Adrenal gland (tissue), 9 donors: ENCODE measurements at regions not wholly inside any gene's neighbourhood (a gene's known extent, or its start where the extent isn't known, plus 50 kb on each side); places are given as distances from the start of the nearest gene placed in this dataset.
"Not testable (repeated sequence)": the region's sequence is repeated elsewhere in the genome, so short reads cannot be mapped to it uniquely, and the experiment has no call there.

Experiments used
- DNase-seq, 7 donors: peaks; one replicate each; pipeline ENCODE4 v3.0.0-alpha.2; 2019 to 2020
- H3K27ac ChIP-seq, 5 donors: fragments of 200-600 bp; sonication (generic) in 4 of 5; 1 replicate in 3 of 5; 2 replicates in 2 of 5; pipeline versions ENCODE4 v1.5.1 to v1.8.0; 2016 to 2020; ENCODE audit warnings: mild to moderate bottlenecking in 1 of 5
- H3K27me3 ChIP-seq: fragments of 200-600 bp; 2 replicates; pipeline ENCODE4 v1.8.0; 2021
- H3K36me3 ChIP-seq, 2 donors: fragments of 200-600 bp; replicated peaks in 1 of 2; 1 replicate in 1 of 2; 2 replicates in 1 of 2; pipeline versions ENCODE4 v1.5.1 to v1.8.0; 2018 to 2022
- H3K4me1 ChIP-seq, 2 donors: fragments of 200-600 bp; replicated peaks in 1 of 2; 1 replicate in 1 of 2; 2 replicates in 1 of 2; pipeline versions ENCODE4 v1.5.1 to v1.8.0; 2018 to 2021
- H3K4me3 ChIP-seq, 4 donors: fragments of 200-600 bp; sonication (generic) in 3 of 4; one replicate each; pipeline ENCODE4 v1.5.1; 2016 to 2018
- H3K9me3 ChIP-seq, 3 donors: fragments of 200-600 bp; sonication (generic) in 1 of 3; replicated peaks in 1 of 3; 1 replicate in 2 of 3; 2 replicates in 1 of 3; pipeline versions ENCODE4 v1.5.1 to v1.8.0; 2016 to 2021
- CTCF ChIP-seq, 6 experiments: fragments of 450-650 bp in 4 of 6; fragments of 200-600 bp in 2 of 6; sonication (generic) in 1 of 6; IDR thresholded peaks; 1 replicate in 5 of 6; 2 replicates in 1 of 6; pipeline versions ENCODE4 v1.5.1 to v1.8.0; 2016 to 2021; ENCODE audit warnings: antibody characterized with exemption in 6 of 6, mild to moderate bottlenecking in 2 of 6, moderate library complexity in 1 of 6
- POLR2A ChIP-seq, 2 donors: fragments of 450-650 bp; IDR thresholded peaks; one replicate each; pipeline ENCODE4 v1.6.1; 2017; ENCODE audit warnings: antibody characterized with exemption in 2 of 2, mild to moderate bottlenecking in 2 of 2, moderate library complexity in 1 of 2
- WGBS, 4 donors: extraction: QIAGEN DNeasy Blood & Tissue Kit in 2 of 4; methylation state at CpG; one replicate each; pipeline versions ENCODE4 v1.1.5 to v1.1.7; 2013 to 2017; 5-methylcytosine and 5-hydroxymethylcytosine counted together
- intact Hi-C, 2 donors: fragments of 100-400 bp; cut with DNase I; formaldehyde crosslinking; loops; one replicate each; pipeline versions ENCODE4 v1.14.1 to v1.15.0; 2022 to 2023
- donor health status: healthy with polysubstance abuse.
- donor health status: Bipolar disorder and iron deficiency.
- donor health status: DM: yes; HTN: yes; CAD: no.
- donor health status: DM: no; HTN: no; CAD: no.
- donor health status: DM: no; HTN: no; CAD: no.

- TF ChIP-seq POLR2A (IDR thresholded peaks at IDR 0.05) (no peak), CTCF (IDR thresholded peaks at IDR 0.05) (no peak)
- Histone ChIP-seq H3K9me3 (no peaks in the 10 kb centered on the region), H3K27ac (no peak overlapping the region), H3K36me3 (no peaks in the 10 kb centered on the region), H3K4me1 (no peaks in the 10 kb centered on the region), H3K4me3 (no peak overlapping the region), H3K27me3 (no peaks in the 10 kb centered on the region)
- intact Hi-C loops = no loop called here
- WGBS, 4 donors = 92 to 100% (median 97%) methylated on average over 2 of the region's 2 CpGs
- DNase-seq = no peak
These were observed 205.0 kb upstream of the STAC start for GRCh38 chr3:36175113-36175812.

GRCh38 chr3:36175916-36176461, 204.3 kb upstream of the STAC start:
- Histone ChIP-seq H3K4me1 (no peaks in the 10 kb centered on the region), H3K9me3 (no peaks in the 10 kb centered on the region), H3K36me3 (no peaks in the 10 kb centered on the region), H3K27ac (no peak overlapping the region), H3K27me3 (no peaks in the 10 kb centered on the region), H3K4me3 (no peak overlapping the region)
- WGBS, 4 donors = 55 to 83% (median 76%) methylated on average over 2 of the region's 2 CpGs
- intact Hi-C loops = no loop called here
- no peak for DNase-seq
- no peak for TF ChIP-seq POLR2A (IDR thresholded peaks at IDR 0.05)
- no peak for TF ChIP-seq CTCF (IDR thresholded peaks at IDR 0.05)

GRCh38 chr3:36178018-36178417, 202.3 kb upstream of the STAC start:
- WGBS, 4 donors = 62 to 83% (median 69%) methylated on average over 1 of the region's 1 CpG
- no peak overlapping the region for H3K27ac ChIP-seq
- H3K4me3 ChIP-seq = no peak overlapping the region
- H3K9me3 ChIP-seq = no peaks in the 10 kb centered on the region
- H3K4me1 ChIP-seq = no peaks in the 10 kb centered on the region
- DNase-seq = no peak
- no peaks in the 10 kb centered on the region for H3K27me3 ChIP-seq
- intact Hi-C loops = no loop called here
- no peaks in the 10 kb centered on the region for H3K36me3 ChIP-seq
- no peak for TF ChIP-seq CTCF (IDR thresholded peaks at IDR 0.05)
- no peak for TF ChIP-seq POLR2A (IDR thresholded peaks at IDR 0.05)

GRCh38 chr3:36182024-36182423, 198.3 kb upstream of the STAC start:
- TF ChIP-seq POLR2A (IDR thresholded peaks at IDR 0.05) (no peak), CTCF (IDR thresholded peaks at IDR 0.05) (no peak)
- Histone ChIP-seq H3K27ac (no peak overlapping the region), H3K9me3 (no peaks in the 10 kb centered on the region), H3K36me3 (no peaks in the 10 kb centered on the region), H3K4me1 (no peaks in the 10 kb centered on the region), H3K4me3 (no peak overlapping the region), H3K27me3 (no peaks in the 10 kb centered on the region)
- WGBS, 4 donors = 68 to 92% (median 91%) methylated on average over 2 of the region's 2 CpGs
- intact Hi-C loops = no loop called here
- no peak for DNase-seq

GRCh38 chr3:36187197-36187596, 193.1 kb upstream of the STAC start:
- H3K9me3 ChIP-seq, H3K27ac ChIP-seq, H3K36me3 ChIP-seq, H3K4me3 ChIP-seq, DNase-seq, intact Hi-C loops, H3K4me1 ChIP-seq, H3K27me3 ChIP-seq: not testable (repeated sequence)
- WGBS, 4 donors = 67 to 80% (median 72%) methylated on average over 2 of the region's 2 CpGs
